GM12864 (cell line): ENCODE measurements at regions not wholly inside any gene's neighbourhood (a gene's known extent, or its start where the extent isn't known, plus 50 kb on each side); places are given as distances from the start of the nearest gene placed in this dataset.

Experiments used
- DNase-seq: peaks from one replicate; pipeline ENCODE4 v3.0.0-alpha.2; 2011; ENCODE audit warnings: low read depth
- H3K4me3 ChIP-seq: 2 replicates; pipeline ENCODE4 v1.5.1; 2011; ENCODE audit warnings: mild to moderate bottlenecking, low read depth, low read length, control low read depth
- CTCF ChIP-seq: IDR thresholded peaks from 2 replicates; pipeline ENCODE4 v1.5.1; 2011; ENCODE audit warnings: low read depth, mild to moderate bottlenecking, moderate library complexity, low read length, control low read depth, inconsistent platforms; ENCODE audit errors: missing control alignments

- no peak overlapping the region for H3K4me3 ChIP-seq
- DNase-seq = no peak
- TF ChIP-seq CTCF = no peak
These were observed 842.3 kb upstream of the LRRC4C start for GRCh38 chr11:42301777-42302176.

DNA sequence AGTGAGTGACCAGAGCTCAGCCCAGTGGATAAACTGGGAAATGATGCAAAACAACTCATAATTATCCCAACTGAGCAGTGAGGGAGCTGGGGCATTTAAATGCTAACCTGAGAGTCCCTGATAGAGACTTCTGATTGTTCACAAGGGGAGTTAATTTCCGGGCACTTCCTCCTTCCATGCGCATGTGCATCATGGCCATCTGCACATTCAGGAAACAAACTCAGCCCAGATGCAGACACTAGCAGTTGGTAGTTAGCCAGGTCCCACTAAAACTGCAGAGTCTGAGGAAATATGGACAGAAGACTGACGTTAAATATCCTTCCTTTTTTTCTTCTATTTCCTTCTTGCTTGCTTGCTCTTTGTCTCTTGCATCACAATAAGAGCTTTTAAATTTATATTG, 852.1 kb upstream of the LRRC4C start:
- no peak for DNase-seq
- no peak for TF ChIP-seq CTCF
- no peak overlapping the region for H3K4me3 ChIP-seq

DNA sequence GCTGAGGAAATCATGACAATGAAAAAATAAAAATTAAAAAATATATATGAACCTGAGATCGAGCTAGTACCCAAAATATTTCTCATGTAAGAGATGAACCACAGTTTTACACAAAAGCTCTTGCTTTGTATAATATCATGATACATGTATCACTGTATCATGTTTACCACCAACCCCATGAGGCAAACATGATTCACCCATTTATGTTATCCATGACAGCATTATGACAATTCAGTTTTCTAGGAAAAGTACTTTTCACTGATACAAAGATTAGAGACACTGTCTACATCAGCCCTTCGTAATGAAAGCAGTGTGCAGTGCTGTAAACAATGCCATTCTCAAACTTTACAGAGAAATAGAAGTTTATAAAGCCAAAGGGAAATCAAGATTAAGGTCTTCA, 852.5 kb upstream of the LRRC4C start:
- H3K4me3 ChIP-seq = no peak overlapping the region
- DNase-seq = no peak
- TF ChIP-seq CTCF = no peak

- no peak overlapping the region for H3K4me3 ChIP-seq
- DNase-seq = no peak
- no peak for TF ChIP-seq CTCF
These were observed 855.8 kb upstream of the LRRC4C start for GRCh38 chr11:42315267-42315666.

- no peak for DNase-seq
- TF ChIP-seq CTCF = no peak
- H3K4me3 ChIP-seq = no peak overlapping the region
These were observed 856.4 kb upstream of the LRRC4C start for GRCh38 chr11:42315846-42316245.

GRCh38 chr11:42319921-42320320, 860.5 kb upstream of the LRRC4C start:
- TF ChIP-seq CTCF = no peak
- H3K4me3 ChIP-seq = no peak overlapping the region
- no peak for DNase-seq

- H3K4me3 ChIP-seq = no peak overlapping the region
- no peak for DNase-seq
- no peak for TF ChIP-seq CTCF
These were observed 870.6 kb upstream of the LRRC4C start for GRCh38 chr11:42329929-42330565.
